Calu3 (cell line): ENCODE measurements at regions not wholly inside any gene's neighbourhood (a gene's known extent, or its start where the extent isn't known, plus 50 kb on each side); places are given as distances from the start of the nearest gene placed in this dataset.

Source experiments
- BruUV-seq: library from RNA; stranded (reverse); fragments of 400-500 nt; replicated peaks from 2 replicates; lab custom pipeline; 2021; lab: Mats Ljungman, UMichigan
- CTCF ChIA-PET: fragments of 300-600 bp; sonication (Branson Sonifier 250); formaldehyde crosslinking; loops from one replicate; lab custom pipeline; 2022; ENCODE audit warnings: antibody characterized with exemption; lab: Charles Lee
- DNase-seq: peaks from one replicate; pipeline ENCODE4 v3.0.0; 2022
- H3K27ac Mint-ChIP-seq: one replicate; pipeline ENCODE4 v1.8.0; 2022; ENCODE audit warnings: mixed read lengths; ENCODE audit not compliant: unreplicated experiment
- H3K27me3 Mint-ChIP-seq: one replicate; pipeline ENCODE4 v1.8.0; 2022; ENCODE audit warnings: mixed read lengths; ENCODE audit not compliant: unreplicated experiment
- H3K36me3 Mint-ChIP-seq: one replicate; pipeline ENCODE4 v1.8.0; 2022; ENCODE audit warnings: mild to moderate bottlenecking, moderate library complexity, mixed read lengths; ENCODE audit not compliant: insufficient read depth, unreplicated experiment
- H3K4me1 Mint-ChIP-seq: one replicate; pipeline ENCODE4 v1.8.0; 2022; ENCODE audit warnings: mild to moderate bottlenecking, low read depth, mixed read lengths; ENCODE audit not compliant: unreplicated experiment
- H3K4me3 Mint-ChIP-seq: one replicate; pipeline ENCODE4 v1.8.0; 2022; ENCODE audit warnings: mild to moderate bottlenecking, low read depth, moderate library complexity, mixed read lengths; ENCODE audit not compliant: unreplicated experiment
- H3K9me3 Mint-ChIP-seq: one replicate; pipeline ENCODE4 v1.8.0; 2022; ENCODE audit warnings: low read depth, mixed read lengths; ENCODE audit not compliant: unreplicated experiment
- intact Hi-C: fragments of 100-400 bp; cut with micrococcal nuclease; formaldehyde crosslinking; loops from one replicate; pipeline ENCODE4 v1.10.0; 2022; ENCODE audit not compliant: unreplicated experiment
- TF ChIP-seq, protein P1 (sequence below): fragments of 200-600 bp; IDR thresholded peaks from one replicate; pipeline ENCODE4 v1.8.0; 2022; ENCODE audit warnings: antibody characterized with exemption; ENCODE audit not compliant: unreplicated experiment

DNA sequence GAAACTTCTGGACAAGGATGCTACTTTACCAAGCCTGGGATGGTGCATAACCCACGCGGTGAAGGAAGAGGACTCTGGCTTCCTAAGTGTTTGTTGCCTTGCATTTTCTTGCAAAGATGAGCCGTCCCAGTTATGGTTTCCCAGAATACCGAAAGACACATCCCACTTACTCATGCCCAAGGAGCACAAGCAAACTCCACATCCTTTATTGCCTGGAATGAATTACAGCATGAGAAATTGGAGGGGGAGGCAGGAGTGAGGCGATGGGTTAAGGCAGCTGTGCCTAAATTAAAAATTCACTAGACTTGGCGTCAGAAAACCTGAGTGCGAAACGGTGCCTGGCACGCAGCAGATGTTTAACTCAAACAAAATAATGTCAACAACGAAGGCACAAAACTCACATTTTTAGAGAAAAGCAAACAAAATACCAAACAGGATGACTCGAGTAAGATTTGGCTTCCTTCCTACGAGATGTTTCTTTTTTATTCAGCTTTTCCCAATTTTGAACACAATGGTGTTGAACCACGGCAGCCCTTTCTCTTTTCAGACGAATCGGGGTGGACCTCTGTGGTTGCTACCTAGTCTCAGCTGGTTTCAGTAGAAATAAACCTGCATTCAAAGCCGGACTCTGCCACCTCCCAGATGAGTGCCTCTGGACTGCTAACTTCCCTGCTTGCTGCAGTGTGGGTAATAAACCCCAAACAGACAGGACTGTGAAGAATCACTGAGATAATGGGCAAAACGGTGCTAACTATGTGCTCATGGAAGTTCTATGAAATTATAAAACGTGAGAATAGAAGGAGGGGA, 100.3 kb upstream of the NCK2 start:
- TF ChIP-seq, protein P1, sequence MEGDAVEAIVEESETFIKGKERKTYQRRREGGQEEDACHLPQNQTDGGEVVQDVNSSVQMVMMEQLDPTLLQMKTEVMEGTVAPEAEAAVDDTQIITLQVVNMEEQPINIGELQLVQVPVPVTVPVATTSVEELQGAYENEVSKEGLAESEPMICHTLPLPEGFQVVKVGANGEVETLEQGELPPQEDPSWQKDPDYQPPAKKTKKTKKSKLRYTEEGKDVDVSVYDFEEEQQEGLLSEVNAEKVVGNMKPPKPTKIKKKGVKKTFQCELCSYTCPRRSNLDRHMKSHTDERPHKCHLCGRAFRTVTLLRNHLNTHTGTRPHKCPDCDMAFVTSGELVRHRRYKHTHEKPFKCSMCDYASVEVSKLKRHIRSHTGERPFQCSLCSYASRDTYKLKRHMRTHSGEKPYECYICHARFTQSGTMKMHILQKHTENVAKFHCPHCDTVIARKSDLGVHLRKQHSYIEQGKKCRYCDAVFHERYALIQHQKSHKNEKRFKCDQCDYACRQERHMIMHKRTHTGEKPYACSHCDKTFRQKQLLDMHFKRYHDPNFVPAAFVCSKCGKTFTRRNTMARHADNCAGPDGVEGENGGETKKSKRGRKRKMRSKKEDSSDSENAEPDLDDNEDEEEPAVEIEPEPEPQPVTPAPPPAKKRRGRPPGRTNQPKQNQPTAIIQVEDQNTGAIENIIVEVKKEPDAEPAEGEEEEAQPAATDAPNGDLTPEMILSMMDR, result no peak
- intact Hi-C loops, result no loop called here
- Mint-ChIP-seq H3K36me3 (no peaks in the 10 kb centered on the region), H3K27me3 (no peaks in the 10 kb centered on the region), H3K9me3 (peaks cover 3% of the 10 kb centered on the region), H3K4me1 (peaks cover 6% of the 10 kb centered on the region), H3K4me3 (no peak overlapping the region), H3K27ac (no peak overlapping the region)
- DNase-seq, result no peak
- CTCF ChIA-PET, result no interaction called here
- no TSS peak for BruUV-seq

DNA sequence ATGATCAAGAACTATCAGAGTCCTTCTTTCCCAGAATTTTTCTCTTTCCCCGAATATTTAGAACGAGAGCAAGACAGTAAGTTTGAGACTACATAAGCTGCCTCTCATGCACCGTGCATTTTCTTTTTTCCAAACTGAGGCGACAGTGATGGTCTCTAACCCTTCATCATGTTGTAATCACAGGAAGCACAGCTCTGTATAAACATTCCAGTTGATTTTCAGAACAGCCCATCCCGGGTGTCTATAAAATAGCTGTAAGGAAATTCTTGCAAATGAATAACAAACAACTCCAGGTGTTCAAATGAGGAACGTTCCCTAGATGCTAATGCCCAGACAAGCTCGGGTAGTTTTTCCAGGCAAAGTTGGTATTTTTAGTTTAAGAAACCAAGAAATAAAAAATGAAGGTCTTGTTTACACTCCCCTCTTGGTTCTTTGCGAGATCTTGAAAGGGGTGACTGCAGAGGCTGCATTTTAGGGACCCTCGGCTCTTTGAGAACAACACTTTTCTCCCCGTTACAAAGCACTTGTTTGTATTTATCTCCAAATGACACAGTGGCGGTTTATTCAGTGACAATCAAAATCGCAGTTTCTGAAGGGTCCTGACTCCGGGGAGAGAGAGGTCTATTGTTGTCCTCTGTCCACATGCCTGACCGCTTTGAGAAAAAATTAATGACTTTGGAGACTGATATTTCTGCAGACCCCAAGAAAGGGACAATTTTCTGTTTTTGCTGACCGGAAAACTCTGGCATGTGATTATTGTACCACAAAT, 101.1 kb upstream of the NCK2 start:
- no TSS peak for BruUV-seq
- peaks cover 6% of the 10 kb centered on the region for H3K4me1 Mint-ChIP-seq
- H3K27ac Mint-ChIP-seq, result no peak overlapping the region
- CTCF ChIA-PET, result no interaction called here
- H3K9me3 Mint-ChIP-seq, result no peaks in the 10 kb centered on the region
- TF ChIP-seq, protein P1, result no peak
- no peaks in the 10 kb centered on the region for H3K27me3 Mint-ChIP-seq
- no peak for DNase-seq
- H3K36me3 Mint-ChIP-seq, result no peaks in the 10 kb centered on the region
- no peak overlapping the region for H3K4me3 Mint-ChIP-seq
- intact Hi-C loops, result no loop called here

DNA sequence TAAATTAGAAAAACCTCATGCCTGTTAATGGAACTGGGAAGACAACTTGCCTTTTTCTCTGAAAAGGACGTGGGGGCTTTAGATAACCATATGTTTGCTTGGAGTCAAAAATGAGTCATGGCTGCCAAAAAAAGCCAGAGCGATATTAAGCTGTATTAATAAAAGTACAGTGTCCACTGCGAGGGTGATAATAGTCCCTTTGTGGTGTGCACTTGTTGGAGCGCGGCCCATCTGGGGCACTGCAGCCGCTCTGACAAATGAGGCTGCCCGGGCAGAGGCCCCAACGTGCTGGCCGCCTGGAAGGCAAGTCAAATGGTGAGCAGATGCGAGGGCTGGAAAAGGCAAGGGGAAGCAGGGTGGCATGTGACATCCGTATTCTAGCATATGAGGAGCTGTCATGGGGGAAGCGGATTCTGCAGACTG, 103.3 kb upstream of the NCK2 start:
- Mint-ChIP-seq H3K4me1 (peaks cover 6% of the 10 kb centered on the region), H3K36me3 (no peaks in the 10 kb centered on the region), H3K4me3 (no peak overlapping the region), H3K27ac (no peak overlapping the region), H3K27me3 (no peaks in the 10 kb centered on the region), H3K9me3 (no peaks in the 10 kb centered on the region)
- no TSS peak for BruUV-seq
- intact Hi-C loops, result no loop called here
- CTCF ChIA-PET, result no interaction called here
- TF ChIP-seq, protein P1, result no peak
- no peak for DNase-seq

DNA sequence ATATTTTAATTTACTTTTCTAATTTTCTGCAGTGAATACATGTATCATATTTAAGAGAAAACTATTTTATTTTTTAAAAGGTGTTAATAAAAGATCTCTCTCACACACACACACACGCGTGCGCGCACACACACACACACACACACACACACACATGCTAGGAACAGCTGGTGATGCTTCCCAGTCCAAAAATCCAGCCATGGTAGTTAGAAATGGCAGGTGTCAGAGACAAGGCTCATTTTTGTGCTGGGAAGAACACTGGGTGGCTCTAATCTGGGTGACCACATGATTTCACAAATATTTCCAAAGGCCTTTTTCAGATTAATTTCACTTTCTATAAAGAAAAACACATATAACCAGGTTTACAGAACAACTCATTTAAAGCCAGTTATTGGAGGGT, 104.5 kb upstream of the NCK2 start:
- intact Hi-C loops, result no loop called here
- no peaks in the 10 kb centered on the region for H3K27me3 Mint-ChIP-seq
- CTCF ChIA-PET, result no interaction called here
- TF ChIP-seq, protein P1, result no peak
- no peak overlapping the region for H3K27ac Mint-ChIP-seq
- H3K36me3 Mint-ChIP-seq, result no peaks in the 10 kb centered on the region
- peaks cover 6% of the 10 kb centered on the region for H3K4me1 Mint-ChIP-seq
- H3K4me3 Mint-ChIP-seq, result no peak overlapping the region
- no peaks in the 10 kb centered on the region for H3K9me3 Mint-ChIP-seq
- BruUV-seq, result no TSS peak
- no peak for DNase-seq
